ENCODE measurements at regions not wholly inside any gene's neighbourhood (a gene's known extent, or its start where the extent isn't known, plus 50 kb on each side); places are given as distances from the start of the nearest gene placed in this dataset.
"Not testable (repeated sequence)": the region's sequence is repeated elsewhere in the genome, so short reads cannot be mapped to it uniquely, and the experiment has no call there.

- H3K4me3 ChIP-seq (ENCODE audit: low read depth, low read length, poor library complexity, severe bottlenecking), result no peak overlapping the region
- intact Hi-C loops (cut with micrococcal nuclease; ENCODE audit: unreplicated experiment), result no loop called here
Measured at GRCh38 chr6:85856235-85856634, 213.5 kb upstream of the SYNCRIP start.

DNA sequence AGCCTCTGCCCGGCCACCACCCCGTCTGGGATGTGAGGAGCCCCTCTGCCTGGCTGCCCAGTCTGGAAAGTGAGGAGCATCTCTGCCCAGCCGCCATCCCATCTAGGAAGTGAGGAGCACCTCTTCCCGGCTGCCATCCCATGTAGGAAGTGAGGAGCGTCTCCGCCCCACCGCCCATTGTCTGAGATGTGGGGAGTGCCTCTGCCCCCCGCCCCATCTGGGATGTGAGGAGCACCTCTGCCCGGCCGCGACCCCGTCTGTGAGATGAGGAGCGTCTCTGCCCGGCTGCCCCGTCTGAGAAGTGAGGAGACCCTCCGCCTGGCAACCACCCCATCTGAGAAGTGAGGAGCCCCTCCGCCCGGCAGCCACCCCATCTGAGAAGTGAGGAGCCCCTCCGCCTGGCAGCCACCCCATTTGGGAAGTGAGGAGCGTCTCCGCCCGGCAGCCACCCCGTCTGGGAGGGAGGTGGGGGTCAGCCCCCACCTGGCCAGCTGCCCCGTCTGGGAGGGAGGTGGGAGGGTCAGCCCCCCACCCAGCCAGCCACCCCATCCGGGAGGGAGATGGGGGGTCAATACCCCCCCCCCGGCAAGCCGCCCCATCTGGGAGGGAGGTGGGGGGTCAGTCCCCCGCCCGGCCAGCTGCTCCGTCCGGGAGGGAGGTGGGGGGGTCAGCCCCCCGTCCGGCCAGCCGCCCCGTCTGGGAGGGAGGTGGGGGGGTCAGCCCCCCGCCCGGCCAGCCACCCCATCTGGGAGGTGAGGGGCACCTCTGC, 195.8 kb upstream of the SYNCRIP start:
- intact Hi-C loops (cut with micrococcal nuclease; ENCODE audit: unreplicated experiment); H3K36me3 ChIP-seq (ENCODE audit: insufficient read depth, low read length); H3K9me3 ChIP-seq (ENCODE audit: low read length); H4K20me1 ChIP-seq (ENCODE audit: insufficient read depth, low read length); H3K4me3 ChIP-seq (ENCODE audit: low read depth, low read length, poor library complexity, severe bottlenecking); CTCF ChIA-PET (ENCODE audit: unreplicated experiment); H3K9me2 ChIP-seq (ENCODE audit: insufficient read depth, low read length); H3K4me2 ChIP-seq (ENCODE audit: low read length); DNase-seq (ENCODE audit: low spot score); BruUV-seq (replicated peaks); H2AFZ ChIP-seq (ENCODE audit: low read length); H3K79me2 ChIP-seq (ENCODE audit: insufficient read depth, low read depth, low read length); H3K4me1 ChIP-seq (ENCODE audit: insufficient read depth, low read length, poor library complexity, severe bottlenecking); H3K27ac ChIP-seq (ENCODE audit: low read depth, low read length, poor library complexity, severe bottlenecking): not testable (repeated sequence)
- POLR2A ChIA-PET, result interaction anchor here (0.6 kb wide), 1 partner anchor 69 kb away, joined by 3 read pairs; no protein-coding TSS in a partner anchor

More at GRCh38 chr6:85856235-85856634, 213.5 kb upstream of the SYNCRIP start:
- Histone ChIP-seq H3K4me2 (ENCODE audit: low read length) (no peak overlapping the region), H3K36me3 (ENCODE audit: insufficient read depth, low read length) (no peaks in the 10 kb centered on the region), H3K9me3 (ENCODE audit: low read length) (no peaks in the 10 kb centered on the region), H4K20me1 (ENCODE audit: insufficient read depth, low read length) (no peaks in the 10 kb centered on the region), H3K4me1 (ENCODE audit: insufficient read depth, low read length, poor library complexity, severe bottlenecking) (no peaks in the 10 kb centered on the region), H3K27ac (ENCODE audit: low read depth, low read length, poor library complexity, severe bottlenecking) (no peak overlapping the region), H3K9me2 (ENCODE audit: insufficient read depth, low read length) (no peaks in the 10 kb centered on the region), H2AFZ (ENCODE audit: low read length) (no peak overlapping the region), H3K79me2 (ENCODE audit: insufficient read depth, low read depth, low read length) (no peaks in the 10 kb centered on the region)
- POLR2A ChIA-PET, result no interaction called here
- no TSS peak for BruUV-seq (replicated peaks)
- TF ChIP-seq CTCF (conservative IDR thresholded peaks at IDR 0.05; ENCODE audit: low read length) (no peak), EZH2phosphoT487 (IDR thresholded peaks at IDR 0.05; ENCODE audit: borderline replicate concordance, low read depth, low read length) (no peak)
- CTCF ChIA-PET (ENCODE audit: unreplicated experiment), result no interaction called here
- no peak for DNase-seq (ENCODE audit: low spot score)

DNA sequence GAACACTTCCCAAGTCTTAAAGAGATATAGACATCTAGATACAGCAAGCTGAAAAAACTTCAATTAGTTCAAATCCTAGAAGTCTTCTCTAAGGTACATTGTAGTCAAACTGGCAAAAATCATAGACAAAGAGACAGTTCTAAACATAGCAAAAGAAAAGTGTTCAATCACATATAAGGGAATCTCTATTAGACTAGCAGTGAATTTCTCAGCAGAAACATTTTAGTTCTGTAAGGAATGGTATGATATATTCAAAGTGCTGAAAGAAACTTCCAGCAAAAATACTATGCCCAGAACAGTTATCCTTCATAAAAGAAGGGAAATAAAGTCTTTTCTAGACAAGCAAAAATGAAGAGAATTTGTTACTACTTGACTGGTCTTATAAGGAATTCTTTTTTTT, 186.3 kb upstream of the SYNCRIP start:
- no peak for TF ChIP-seq CTCF (conservative IDR thresholded peaks at IDR 0.05; ENCODE audit: low read length)
- TF ChIP-seq EZH2phosphoT487 (IDR thresholded peaks at IDR 0.05; ENCODE audit: borderline replicate concordance, low read depth, low read length), result no peak
- no peak for DNase-seq (ENCODE audit: low spot score)
- H3K4me3 ChIP-seq (ENCODE audit: low read depth, low read length, poor library complexity, severe bottlenecking), result no peak overlapping the region
- CTCF ChIA-PET (ENCODE audit: unreplicated experiment), result no interaction called here
- H3K27ac ChIP-seq (ENCODE audit: low read depth, low read length, poor library complexity, severe bottlenecking), result no peak overlapping the region
- H3K4me2 ChIP-seq (ENCODE audit: low read length), result no peak overlapping the region
- no peaks in the 10 kb centered on the region for H3K9me2 ChIP-seq (ENCODE audit: insufficient read depth, low read length)
- H3K9me3 ChIP-seq (ENCODE audit: low read length), result no peaks in the 10 kb centered on the region
- H2AFZ ChIP-seq (ENCODE audit: low read length), result no peak overlapping the region
- no TSS peak for BruUV-seq (replicated peaks)
- POLR2A ChIA-PET, result no interaction called here
- intact Hi-C loops (cut with micrococcal nuclease; ENCODE audit: unreplicated experiment), result no loop called here
- H3K36me3 ChIP-seq (ENCODE audit: insufficient read depth, low read length), result no peaks in the 10 kb centered on the region
- H3K4me1 ChIP-seq (ENCODE audit: insufficient read depth, low read length, poor library complexity, severe bottlenecking), result no peaks in the 10 kb centered on the region
- H4K20me1 ChIP-seq (ENCODE audit: insufficient read depth, low read length), result no peaks in the 10 kb centered on the region
- no peaks in the 10 kb centered on the region for H3K79me2 ChIP-seq (ENCODE audit: insufficient read depth, low read depth, low read length)

Data from OCI-LY7 (cell line).